HG02763 (cell line): ENCODE measurements at regions not wholly inside any gene's neighbourhood (a gene's known extent, or its start where the extent isn't known, plus 50 kb on each side); places are given as distances from the start of the nearest gene placed in this dataset.
"Not testable (repeated sequence)": the region's sequence is repeated elsewhere in the genome, so short reads cannot be mapped to it uniquely, and the experiment has no call there.

ENCODE experiments used
- ATAC-seq: cut with Tn5 transposase; IDR thresholded peaks from one replicate; pipeline ENCODE4 v1.9.1; 2021; ENCODE audit warnings: mild to moderate bottlenecking, moderate library complexity; ENCODE audit not compliant: unreplicated experiment

DNA sequence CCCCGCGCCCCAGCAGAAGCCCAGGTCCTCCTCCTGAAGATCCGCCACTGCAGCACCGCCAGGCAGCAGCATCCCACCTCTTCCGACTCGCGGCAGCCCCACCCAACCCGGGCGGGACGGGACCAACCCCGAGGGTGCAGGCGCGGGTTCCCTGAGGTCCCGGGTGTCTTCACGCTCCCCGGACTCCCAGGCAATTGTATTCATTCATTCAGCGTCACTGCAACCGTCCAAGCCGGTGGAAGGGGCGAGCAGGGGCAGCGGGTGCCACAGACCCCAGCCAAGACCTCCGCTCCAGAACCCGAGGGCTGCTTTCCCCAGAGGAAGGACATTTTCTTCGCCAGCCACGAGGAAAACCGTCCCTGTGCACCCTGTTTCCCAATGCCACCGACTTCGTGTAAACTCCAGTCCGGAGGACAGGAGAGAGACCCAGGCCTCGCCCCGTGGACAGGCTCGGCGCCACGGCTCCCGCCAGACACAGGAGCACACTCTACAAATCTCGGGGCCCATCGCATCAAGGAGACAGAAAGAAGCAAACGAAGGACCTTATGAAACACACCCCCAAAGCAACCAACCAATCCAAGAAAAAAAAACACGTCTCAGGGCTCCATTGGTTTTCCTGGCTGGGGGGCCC lies 1471.5 kb downstream of the FOXD4L5 start:
- ATAC-seq: not testable (repeated sequence)

DNA sequence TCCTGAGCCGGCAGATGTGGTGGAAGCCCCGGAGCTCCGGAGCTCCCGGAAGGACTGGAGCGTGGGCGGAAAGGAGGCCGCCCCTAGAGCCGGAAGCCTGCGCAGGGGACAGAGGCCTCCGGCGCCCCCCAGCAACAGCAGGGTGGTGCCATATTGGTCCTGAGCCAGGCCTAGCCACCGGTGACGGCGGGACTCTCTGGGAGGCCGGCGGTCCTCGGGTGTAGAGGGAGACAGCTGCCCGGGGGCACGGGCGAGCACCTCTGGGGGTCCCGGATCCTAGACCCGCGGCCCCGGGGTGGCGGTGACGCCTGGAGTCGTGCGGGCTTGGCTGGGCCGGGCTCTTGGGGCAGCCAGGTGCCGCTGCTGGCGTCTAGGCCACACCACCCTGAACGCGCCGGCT lies 1472.2 kb downstream of the FOXD4L5 start:
- peak; percentile 67 for ATAC-seq

DNA sequence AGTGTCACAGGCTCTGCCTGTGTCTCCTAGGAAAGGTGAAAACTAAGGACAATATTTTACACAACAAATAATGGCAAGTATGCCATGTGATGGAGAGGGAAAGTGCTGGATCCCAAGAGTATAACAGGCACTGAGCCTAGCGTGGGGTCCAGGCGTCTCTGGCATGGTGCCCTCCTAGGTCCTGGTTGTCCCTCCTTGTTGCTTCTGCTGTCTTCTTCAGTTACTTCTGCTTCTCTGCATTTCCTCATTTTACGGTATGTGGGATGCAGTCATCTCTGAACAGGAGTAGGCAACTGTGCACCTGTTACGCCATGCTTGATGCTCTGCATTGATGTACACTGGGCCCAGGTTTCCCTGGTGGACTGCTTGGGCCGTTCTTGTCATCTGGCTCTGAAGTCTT lies 1480.8 kb downstream of the FOXD4L5 start:
- ATAC-seq: not testable (repeated sequence)

DNA sequence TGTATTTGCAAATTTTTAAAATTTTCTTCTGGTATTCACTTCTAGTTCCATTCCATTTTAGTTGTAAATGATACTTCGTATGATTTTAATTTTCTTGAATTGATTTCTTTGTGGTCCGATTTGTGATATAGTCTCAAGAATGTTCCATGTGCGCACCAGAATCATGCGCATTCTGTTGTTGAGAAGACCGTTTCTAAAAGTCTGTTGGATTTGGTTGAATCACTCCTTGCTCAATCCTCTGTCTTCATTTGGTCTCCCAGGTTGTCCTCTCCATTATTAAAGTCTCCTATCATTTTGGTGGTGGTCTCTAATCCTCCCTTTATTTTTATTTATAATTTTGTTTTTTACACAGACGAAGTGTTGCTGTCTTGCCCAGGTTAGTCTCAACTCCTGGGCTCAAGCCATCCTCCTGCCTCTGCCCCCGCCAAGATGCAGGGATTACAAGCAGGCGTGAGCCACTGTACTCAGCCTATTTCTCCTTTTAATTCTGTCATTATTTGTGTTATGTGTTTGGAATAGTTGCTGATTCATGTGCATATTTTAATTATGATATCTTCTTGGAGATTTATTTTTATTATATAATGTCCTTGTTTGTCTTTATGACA lies 1490.8 kb downstream of the FOXD4L5 start:
- not testable (repeated sequence) for ATAC-seq

DNA sequence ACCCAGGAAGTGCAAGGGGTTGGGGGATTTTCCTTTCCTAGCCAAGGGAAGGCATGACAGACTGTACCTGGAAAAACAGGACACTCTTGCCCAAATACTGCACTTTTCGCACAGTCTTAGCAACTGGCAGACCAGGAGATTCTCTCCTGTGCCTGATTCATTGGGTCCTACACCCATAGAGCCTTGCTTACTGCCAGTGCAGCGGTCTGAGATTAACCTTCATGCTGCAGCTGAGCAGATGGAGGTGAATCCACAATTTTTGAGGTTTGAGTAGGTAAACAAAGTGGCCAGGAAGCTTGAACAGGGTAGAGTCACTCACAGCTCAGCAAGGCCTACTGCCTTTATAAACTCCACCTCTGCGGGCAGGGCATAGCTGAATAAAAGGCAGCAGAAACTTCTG lies 1497.6 kb downstream of the FOXD4L5 start:
- not testable (repeated sequence) for ATAC-seq

DNA sequence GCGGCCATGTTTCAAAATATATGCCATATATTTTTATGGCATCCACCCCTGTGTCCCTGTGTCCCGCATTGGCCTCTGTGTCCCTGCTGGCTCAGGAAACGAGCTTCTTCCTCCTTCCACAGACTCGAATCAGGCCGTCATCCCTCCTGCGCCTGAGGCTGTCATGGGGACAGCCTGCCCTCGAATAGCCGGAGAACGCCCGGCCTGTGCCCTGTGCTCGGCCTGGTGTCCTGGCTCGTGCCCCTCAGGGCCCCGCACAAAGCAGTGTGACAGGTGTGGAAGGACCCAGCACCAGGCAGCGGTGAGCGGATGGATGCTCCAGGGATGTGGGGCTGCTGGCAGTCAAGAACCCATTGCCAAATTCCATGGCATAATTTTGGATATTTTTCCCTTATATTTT lies 1500.0 kb downstream of the FOXD4L5 start:
- ATAC-seq: not testable (repeated sequence)

DNA sequence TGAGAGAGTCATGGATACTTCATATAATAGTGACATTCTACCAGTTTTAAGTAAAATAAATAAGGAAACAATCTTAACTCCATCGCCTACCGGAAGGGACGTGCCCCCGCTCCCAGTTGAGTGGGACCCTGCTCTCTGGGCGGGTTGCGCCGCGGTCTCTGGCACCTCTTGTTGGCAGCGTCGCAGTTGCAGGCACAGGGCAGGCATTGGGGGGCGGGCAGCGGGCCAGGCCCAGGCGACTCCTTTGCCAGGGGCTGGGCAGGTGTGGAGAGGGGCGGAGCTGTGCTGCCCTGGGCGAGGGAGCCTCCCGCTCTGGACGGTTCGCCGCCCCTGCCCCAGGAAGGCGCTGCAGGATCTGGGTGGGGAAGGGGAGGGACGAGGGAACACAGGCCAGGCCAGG lies 1500.6 kb downstream of the FOXD4L5 start:
- not testable (repeated sequence) for ATAC-seq

DNA sequence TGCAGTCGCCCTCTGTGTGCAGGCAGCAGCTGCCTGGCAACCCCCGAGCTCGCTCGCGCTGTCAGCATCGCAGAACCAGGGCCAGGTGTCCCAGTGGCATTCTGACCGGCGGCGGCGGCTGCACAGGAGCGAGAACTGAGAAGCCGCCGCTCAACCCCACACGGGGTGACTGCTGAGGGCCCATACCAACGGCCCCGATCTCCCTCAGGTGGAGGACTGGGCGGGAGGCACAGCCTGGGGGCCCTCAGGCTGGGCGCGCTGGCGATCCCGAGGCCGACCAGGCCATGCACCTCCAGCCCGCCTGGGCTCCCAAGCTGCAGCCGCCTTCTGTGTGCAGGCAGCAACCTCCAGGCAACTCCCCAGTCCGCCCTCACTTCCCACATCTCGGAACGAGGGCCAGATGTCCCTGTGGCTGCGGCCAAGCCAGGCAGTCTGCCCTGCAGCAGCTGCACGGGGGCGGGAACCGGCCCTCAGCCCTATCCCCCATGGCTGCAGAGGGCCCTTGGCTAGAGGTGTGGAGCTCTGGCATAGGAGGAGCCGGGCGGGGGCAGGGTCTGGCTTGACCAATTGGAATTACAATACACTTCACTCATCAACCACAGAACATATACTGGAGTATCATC lies 1503.1 kb downstream of the FOXD4L5 start:
- ATAC-seq: peak; percentile 48

DNA sequence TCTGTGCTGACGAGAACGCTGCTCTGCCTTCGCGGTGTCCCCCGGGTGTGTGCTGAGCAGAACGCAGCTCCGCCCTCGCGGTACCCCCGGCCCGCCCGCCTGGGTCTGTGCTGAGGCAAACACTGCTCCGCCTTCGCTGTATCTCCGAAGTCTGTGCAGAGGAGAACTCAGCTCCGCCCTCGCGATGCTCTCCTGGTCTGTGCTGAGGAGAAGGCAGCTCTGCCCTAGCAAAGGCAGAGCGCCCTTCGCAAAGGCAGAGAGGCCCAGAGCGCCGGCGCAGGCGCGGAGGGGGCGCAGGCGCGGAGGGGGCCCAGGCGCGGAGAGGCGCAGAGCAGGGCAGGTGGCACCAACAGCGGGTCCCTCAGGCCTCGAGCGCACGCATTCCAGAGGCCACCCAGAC lies 1503.6 kb downstream of the FOXD4L5 start:
- ATAC-seq: peak; percentile 98

DNA sequence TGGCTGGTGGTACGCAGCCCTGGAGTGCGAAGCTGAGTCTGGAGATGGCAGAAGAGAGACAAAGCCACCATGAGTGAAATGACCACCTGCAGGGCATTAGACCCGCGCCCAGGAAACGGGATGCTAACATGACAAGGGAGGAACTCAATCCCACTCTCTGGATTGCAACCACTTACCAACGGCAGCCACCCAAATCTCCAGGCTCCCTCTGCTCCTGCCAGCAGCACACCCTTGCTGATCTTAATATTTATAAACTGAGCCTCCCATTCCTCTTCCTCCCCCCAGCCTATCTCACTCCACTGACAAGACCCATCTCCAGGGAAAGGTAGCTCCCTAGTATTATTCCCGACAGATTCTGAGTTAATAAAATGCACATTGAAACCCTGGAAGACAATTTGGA lies 1508.8 kb downstream of the FOXD4L5 start:
- ATAC-seq: not testable (repeated sequence)

DNA sequence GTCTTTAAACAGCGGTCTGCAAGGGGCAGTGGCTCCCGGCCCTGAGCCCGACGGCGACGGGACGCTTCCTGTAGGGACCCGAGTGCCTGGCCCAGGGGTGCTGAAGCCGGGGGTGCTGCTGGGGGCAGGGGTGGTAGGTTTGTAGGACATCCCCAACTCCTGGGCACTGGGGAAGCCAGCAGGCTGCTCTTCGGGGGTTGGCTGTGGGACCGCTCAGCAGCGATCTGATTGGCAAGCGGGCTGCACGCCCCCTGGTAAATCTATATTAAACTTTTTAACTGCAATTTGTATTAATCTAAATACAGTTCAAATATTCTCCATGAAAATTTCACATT lies 1510.0 kb downstream of the FOXD4L5 start:
- not testable (repeated sequence) for ATAC-seq

DNA sequence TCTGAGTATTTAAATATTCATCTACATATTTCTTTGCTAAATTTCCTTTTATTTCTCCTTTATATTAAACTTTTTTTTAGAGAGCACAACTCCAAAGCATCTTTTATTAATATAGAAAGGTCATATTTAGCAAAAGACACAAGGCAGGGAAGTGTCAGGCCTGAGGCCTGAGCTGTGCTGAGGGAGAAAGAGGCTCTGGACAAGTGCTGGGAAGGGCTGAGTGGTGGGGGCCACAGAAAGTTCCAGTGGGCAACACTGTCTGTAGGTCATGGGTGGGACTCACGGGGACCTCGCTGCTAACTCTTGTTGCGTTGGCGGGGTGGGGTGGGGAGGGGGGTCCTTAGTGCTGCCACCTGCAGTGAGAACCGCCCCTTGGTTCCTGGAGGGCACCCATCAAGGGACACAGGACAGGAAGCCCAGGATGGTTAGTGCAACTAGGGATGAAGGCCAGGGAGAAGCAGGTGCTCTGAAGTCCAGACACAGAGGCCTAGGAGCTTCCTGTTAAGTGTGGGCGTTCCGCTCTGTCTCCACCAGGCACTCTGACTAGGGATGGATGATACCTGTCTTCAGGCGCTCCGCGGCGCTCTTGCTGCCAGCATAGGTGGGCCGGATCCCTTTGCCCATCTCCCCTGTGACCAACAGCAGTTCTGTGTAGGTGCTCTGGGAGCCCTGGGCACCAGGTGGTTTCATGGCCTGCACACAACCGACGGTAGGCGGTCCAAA lies 1510.5 kb downstream of the FOXD4L5 start:
- ATAC-seq: not testable (repeated sequence)

DNA sequence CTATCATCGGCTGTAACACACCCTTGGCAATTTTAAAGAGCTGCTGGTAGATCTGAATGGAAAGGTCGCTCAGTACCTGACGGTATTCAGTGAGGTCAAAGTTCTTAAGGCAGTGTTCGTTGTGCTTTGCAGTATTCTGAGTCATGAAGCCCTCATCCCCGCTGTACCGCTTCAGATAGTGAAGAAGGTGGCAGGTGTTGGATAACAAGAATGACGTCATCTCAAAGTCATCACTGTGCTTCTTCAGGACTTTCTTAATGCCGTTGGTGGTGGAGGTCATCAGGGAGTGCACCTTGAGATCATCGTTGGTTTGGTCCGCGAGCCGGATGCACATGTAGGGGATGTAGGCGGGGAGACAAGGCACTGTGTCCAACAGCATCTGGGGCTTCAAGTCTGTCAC lies 1522.8 kb downstream of the FOXD4L5 start:
- not testable (repeated sequence) for ATAC-seq

DNA sequence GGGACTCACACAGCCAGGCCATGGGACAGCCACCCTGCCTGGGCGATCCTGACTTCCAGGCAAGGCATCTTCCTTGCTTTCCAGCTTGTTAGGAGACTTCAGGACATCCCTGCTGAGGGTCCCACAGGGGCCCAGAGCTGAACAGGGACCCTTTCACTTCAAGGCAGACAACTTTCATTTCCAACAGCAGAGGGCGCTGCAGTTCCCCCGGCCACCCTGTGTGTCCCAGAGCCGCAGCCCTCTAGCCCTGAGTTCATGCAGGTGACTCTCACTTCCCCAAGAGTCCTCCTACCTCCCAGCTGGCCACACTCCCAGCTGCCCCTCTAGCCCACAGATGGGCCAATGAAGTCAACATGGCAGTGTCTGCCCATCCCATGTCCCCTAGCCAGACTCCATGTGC lies 1556.0 kb downstream of the FOXD4L5 start:
- ATAC-seq: not testable (repeated sequence)

DNA sequence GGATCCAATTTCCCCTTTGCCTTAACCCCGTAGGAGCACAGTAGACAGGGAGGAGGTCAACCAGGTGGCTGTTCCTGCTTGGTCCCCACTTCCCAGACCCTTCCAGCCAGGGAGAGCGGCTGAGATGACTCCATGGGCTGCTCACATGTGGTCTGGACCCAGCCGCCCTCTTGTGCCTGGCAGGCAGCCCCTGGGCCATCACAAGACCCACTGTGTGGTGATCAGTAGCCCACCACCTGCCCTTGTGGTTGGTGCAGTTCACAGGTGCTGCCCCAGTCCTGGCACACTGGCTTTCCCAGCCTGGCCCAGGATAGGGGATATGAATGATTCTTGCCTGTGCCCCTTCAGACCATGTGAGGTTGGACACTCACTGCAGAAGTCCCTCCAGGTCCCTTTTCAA lies 1556.7 kb downstream of the FOXD4L5 start:
- no peak for ATAC-seq

DNA sequence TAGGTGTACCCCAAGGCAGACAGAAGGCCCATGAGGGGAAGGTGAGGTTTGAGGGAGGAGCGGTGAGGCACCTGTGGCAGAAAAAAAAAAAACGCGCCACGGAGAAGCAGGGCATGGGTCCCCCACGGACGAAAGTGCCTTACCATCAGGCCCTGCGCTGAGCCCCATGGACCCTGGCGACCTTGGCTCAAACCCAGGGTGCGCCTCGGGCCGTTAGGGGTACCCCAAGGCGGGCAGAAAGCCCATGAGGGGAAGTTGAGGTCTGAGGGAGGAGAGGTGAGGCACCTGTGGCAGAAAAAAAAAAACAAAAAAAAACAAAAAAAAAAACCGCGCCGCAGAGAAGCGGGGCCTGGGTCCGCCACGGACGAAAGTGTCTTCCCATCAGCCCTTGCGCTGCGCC lies 1576.7 kb downstream of the FOXD4L5 start:
- not testable (repeated sequence) for ATAC-seq

DNA sequence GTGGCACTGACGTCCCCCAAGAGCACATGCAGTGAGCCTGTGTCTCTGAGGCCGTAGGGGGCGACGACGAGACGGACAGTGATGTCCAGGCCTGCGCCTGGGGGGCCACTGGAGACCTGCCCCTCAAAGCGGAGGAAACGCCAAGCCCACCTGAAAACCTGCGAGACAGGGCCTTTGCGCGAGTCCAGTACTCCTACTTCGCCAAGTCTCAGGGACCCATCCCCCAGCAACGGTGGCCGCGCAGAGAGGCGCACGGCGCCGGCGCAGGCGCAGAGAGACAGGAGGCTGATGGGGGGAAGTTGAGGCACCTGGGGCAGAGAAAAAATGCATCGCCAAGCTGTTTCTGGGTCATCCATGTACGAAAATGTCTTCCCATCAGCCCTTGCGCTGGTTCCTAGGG lies 1580.6 kb downstream of the FOXD4L5 start:
- ATAC-seq: not testable (repeated sequence)

DNA sequence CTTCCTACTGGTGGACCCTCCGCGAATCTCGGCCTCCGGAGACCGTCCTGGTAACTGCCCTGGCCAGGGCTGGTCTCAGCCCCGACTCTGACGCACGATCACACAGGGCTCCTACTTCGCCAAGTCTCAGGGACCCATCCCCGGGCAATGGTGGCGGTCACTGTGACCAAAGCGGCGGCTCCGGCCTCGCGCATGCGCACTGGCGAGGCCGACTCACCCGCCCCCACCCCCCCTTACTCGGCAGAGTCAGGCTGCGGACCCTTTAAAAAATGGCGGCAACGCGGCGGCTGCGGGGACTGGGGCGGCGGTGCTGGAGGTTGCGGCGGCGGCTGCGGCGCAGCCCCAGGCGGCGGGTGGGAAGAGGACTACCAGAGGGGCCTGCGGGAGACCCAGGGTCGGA lies 1581.3 kb downstream of the FOXD4L5 start:
- ATAC-seq: not testable (repeated sequence)

DNA sequence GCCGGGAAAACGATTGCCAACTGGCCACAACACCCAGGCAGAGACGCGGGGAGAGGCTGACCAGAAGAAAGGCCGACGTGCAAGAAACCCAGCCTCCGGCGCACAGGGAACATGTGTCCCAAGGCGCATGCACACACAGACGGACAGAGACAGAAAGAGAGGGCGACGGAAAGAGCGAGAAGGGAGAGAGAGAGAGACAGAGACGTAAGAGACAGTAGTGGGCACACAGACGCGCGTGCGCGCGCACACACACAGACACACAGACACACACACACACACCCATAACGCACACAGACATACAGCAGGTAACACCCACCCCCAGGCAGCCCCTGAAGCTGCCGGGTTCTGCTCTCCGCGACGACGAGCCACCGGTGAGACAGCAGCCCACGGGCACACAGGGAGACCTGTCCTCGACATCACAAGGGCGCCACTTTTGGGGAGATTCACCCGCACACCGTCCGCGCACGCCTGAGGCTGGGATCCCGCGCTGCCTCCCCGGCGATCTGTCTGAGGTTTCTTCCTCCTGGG lies 1581.8 kb downstream of the FOXD4L5 start:
- not testable (repeated sequence) for ATAC-seq
